DMS153 treated with DMSO at 0.1 percent for 48 hours (cell line): ENCODE measurements at regions not wholly inside any gene's neighbourhood (a gene's known extent, or its start where the extent isn't known, plus 50 kb on each side); places are given as distances from the start of the nearest gene placed in this dataset.
A peak's percentile ranks its signal among the peaks of the same experiment; 100 is the strongest.

ENCODE experiments used
- DNase-seq: peaks from one replicate; lab custom pipeline; 2025; ENCODE audit not compliant: unreplicated experiment; lab: John Stamatoyannopoulos, UW

DNA sequence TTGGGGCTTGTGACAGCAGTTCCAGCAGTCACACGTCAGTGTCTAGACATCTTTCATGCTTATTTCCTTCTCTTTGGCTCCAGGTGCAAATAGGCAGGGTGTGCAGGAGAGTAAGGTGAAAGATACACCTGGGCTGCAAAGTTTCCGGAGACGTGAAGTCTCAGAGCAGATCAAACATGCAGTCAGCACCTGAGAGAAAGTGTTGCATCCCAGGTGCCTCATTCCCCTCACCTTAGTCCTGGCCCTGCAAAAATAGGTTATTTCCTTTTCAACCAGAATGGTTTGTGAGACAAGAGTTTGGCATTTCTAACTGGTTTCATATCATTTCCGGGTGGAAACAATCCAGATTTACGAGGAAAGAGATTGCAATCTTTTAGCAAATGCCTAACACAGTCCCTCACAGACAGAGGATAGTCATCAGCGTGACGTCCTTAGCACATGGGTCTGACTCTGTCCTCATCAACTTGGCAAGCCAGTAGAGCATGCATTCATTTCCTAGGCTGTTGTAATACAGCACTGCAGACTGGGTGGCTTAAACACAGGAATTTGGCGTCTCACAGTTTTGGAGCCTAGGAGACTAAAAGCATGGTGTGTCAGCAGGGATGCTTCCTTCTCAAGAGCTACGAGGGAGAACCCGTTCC is 58.2 kb upstream of the ARRDC4 start:
- no peak for DNase-seq

DNA sequence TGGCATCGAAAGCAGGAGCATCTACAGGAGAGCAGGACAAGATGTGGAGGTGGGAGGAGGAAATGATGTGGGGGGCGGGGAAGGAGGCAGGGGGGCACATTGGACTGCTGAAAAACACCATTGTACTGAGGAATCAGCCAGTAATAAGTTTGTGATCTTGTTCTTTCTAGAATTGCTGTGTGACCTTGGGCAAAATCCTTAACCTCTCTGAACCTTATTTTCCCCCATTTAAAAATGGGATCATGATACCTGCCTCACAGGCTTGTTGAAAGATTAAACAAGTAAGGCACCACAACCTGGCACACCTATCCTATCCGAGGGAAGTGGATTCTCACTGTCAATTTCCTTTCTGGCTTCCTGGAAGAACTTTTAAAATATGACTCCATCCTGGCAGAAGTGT is 56.9 kb upstream of the ARRDC4 start:
- no peak for DNase-seq

DNA sequence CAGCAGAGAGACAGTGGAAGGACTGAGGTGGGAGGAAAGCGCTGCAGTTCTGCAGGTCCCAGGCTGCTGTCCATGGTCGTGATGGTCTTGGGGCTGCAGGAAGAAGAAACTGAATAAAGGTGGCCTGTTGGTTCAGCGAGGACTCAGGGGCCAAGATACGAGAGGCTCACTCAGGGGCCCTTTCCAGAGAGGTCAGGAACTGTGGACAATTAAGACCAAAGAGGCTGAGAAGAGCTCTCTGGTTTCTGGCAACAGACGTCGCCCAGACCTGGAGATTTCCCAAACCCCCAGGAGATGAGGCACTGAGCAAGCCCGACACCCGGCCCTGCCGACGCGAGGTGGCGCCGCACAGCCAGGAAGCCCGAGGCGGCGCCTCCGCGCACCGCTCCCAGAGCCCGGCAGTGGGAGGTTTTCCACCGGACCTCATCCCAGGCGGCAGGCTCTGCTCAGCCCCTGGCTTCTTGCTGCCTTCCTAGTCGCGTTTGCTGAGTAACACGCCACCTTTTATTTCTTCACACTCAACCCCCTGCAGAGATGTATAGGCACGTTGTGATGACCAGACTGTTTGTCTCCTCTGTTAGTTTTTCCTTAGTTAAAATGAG is 56.4 kb upstream of the ARRDC4 start:
- DNase-seq = peak; percentile 16

DNA sequence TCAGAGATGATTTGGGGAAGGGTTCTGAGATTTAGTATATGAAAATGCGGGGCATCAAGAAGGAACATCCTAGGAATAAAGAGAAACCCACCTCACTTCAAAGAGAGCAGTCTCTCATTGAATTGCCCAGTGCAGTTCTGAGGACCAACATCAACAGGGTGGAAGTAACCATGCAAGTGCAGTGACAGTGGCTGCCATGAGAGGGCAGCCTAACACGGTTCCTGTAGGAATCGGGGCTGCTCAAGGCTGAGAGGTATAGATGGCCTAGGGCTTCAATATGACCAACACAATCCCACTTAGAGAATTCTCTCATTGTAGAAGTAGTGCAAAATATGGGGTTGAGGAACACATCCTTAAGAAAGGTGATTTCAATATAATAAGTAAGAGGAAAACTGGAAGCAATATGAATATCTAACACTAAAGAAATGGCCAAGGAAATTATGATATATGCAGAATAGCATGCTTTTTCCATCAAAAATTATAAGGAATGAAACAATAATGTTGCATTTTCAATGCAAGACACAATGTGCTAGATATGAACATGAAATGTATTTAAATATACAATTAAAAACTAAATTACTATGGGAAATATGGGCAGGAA is 51.1 kb upstream of the ARRDC4 start:
- DNase-seq = peak; percentile 1
